ENCODE measurements at regions not wholly inside any gene's neighbourhood (a gene's known extent, or its start where the extent isn't known, plus 50 kb on each side); places are given as distances from the start of the nearest gene placed in this dataset.

- no peaks in the 10 kb centered on the region for H3K9me3 ChIP-seq (ENCODE audit: insufficient read depth, low read length)
- no peak overlapping the region for H2AFZ ChIP-seq (ENCODE audit: low read depth, low read length, severe bottlenecking)
- no peaks in the 10 kb centered on the region for H3F3A ChIP-seq (ENCODE audit: insufficient read depth)
- TF ChIP-seq CTCF (IDR thresholded peaks at IDR 0.05; ENCODE audit: insufficient read depth, low read length, poor library complexity, severe bottlenecking) (no peak), EZH2phosphoT487 (conservative IDR thresholded peaks at IDR 0.05; ENCODE audit: low read length) (no peak)
- H3K4me3 ChIP-seq (ENCODE audit: insufficient read depth, low read length, poor library complexity, severe bottlenecking) = no peak overlapping the region
- H3K4me2 ChIP-seq (ENCODE audit: low read depth, low read length, poor library complexity, severe bottlenecking) = no peak overlapping the region
- H4K20me1 ChIP-seq (ENCODE audit: low read depth, low read length) = no peaks in the 10 kb centered on the region
- H3K79me2 ChIP-seq (ENCODE audit: insufficient read depth, low read length) = no peaks in the 10 kb centered on the region
- H3K27me3 ChIP-seq (ENCODE audit: low read length) = no peaks in the 10 kb centered on the region
- no peak overlapping the region for H3K27ac ChIP-seq (ENCODE audit: low read depth, low read length)
- H3K36me3 ChIP-seq (ENCODE audit: low read length) = no peaks in the 10 kb centered on the region
- no peaks in the 10 kb centered on the region for H3K9me2 ChIP-seq (replicated peaks; ENCODE audit: insufficient read depth, low read length)
- H3K9ac ChIP-seq (ENCODE audit: low read length) = no peak overlapping the region
These were observed 363.7 kb downstream of the NXPE2 start for GRCh38 chr11:115042002-115042401.

GRCh38 chr11:115047631-115048030 lies 369.3 kb downstream of the NXPE2 start:
- H3K36me3 ChIP-seq (ENCODE audit: low read length) = no peaks in the 10 kb centered on the region
- H3K27me3 ChIP-seq (ENCODE audit: low read length) = no peaks in the 10 kb centered on the region
- no peaks in the 10 kb centered on the region for H3K9me2 ChIP-seq (replicated peaks; ENCODE audit: insufficient read depth, low read length)
- H3K9ac ChIP-seq (ENCODE audit: low read length) = no peak overlapping the region
- no peaks in the 10 kb centered on the region for H3K9me3 ChIP-seq (ENCODE audit: insufficient read depth, low read length)
- H3K27ac ChIP-seq (ENCODE audit: low read depth, low read length) = no peak overlapping the region
- TF ChIP-seq CTCF (IDR thresholded peaks at IDR 0.05; ENCODE audit: insufficient read depth, low read length, poor library complexity, severe bottlenecking) = no peak
- no peak for TF ChIP-seq EZH2phosphoT487 (conservative IDR thresholded peaks at IDR 0.05; ENCODE audit: low read length)
- H3F3A ChIP-seq (ENCODE audit: insufficient read depth) = no peaks in the 10 kb centered on the region
- H2AFZ ChIP-seq (ENCODE audit: low read depth, low read length, severe bottlenecking) = no peak overlapping the region
- H4K20me1 ChIP-seq (ENCODE audit: low read depth, low read length) = no peaks in the 10 kb centered on the region
- no peak overlapping the region for H3K4me2 ChIP-seq (ENCODE audit: low read depth, low read length, poor library complexity, severe bottlenecking)
- no peaks in the 10 kb centered on the region for H3K79me2 ChIP-seq (ENCODE audit: insufficient read depth, low read length)
- no peak overlapping the region for H3K4me3 ChIP-seq (ENCODE audit: insufficient read depth, low read length, poor library complexity, severe bottlenecking)

GRCh38 chr11:115049796-115050195 lies 371.5 kb downstream of the NXPE2 start:
- Histone ChIP-seq H3K4me3 (ENCODE audit: insufficient read depth, low read length, poor library complexity, severe bottlenecking) (no peak overlapping the region), H3K4me2 (ENCODE audit: low read depth, low read length, poor library complexity, severe bottlenecking) (no peak overlapping the region), H4K20me1 (ENCODE audit: low read depth, low read length) (no peaks in the 10 kb centered on the region), H3K79me2 (ENCODE audit: insufficient read depth, low read length) (no peaks in the 10 kb centered on the region), H3K9ac (ENCODE audit: low read length) (no peak overlapping the region), H3F3A (ENCODE audit: insufficient read depth) (no peaks in the 10 kb centered on the region), H3K36me3 (ENCODE audit: low read length) (no peaks in the 10 kb centered on the region), H3K9me2 (replicated peaks; ENCODE audit: insufficient read depth, low read length) (no peaks in the 10 kb centered on the region), H2AFZ (ENCODE audit: low read depth, low read length, severe bottlenecking) (no peak overlapping the region), H3K9me3 (ENCODE audit: insufficient read depth, low read length) (no peaks in the 10 kb centered on the region), H3K27me3 (ENCODE audit: low read length) (no peaks in the 10 kb centered on the region), H3K27ac (ENCODE audit: low read depth, low read length) (no peak overlapping the region)
- TF ChIP-seq EZH2phosphoT487 (conservative IDR thresholded peaks at IDR 0.05; ENCODE audit: low read length) (no peak), CTCF (IDR thresholded peaks at IDR 0.05; ENCODE audit: insufficient read depth, low read length, poor library complexity, severe bottlenecking) (no peak)

All from SU-DHL-6 (cell line).